Fibroblast of lung (primary cell): ENCODE measurements at regions not wholly inside any gene's neighbourhood (a gene's known extent, or its start where the extent isn't known, plus 50 kb on each side); places are given as distances from the start of the nearest gene placed in this dataset.
"Not testable (repeated sequence)": the region's sequence is repeated elsewhere in the genome, so short reads cannot be mapped to it uniquely, and the experiment has no call there.

ENCODE experiments used
- DNase-seq, 2 donors: peaks; one replicate each; pipeline versions ENCODE4 v3.0.0 to v3.0.0-alpha.2; 2010; ENCODE audit warnings: low read depth in 2 of 2
- H2AFZ ChIP-seq: 2 replicates; pipeline ENCODE4 v1.5.1; 2012; ENCODE audit warnings: low read length, control low read depth, inconsistent platforms
- H3K27ac ChIP-seq: 2 replicates; pipeline ENCODE4 v1.5.1; 2011; ENCODE audit warnings: low read length, control low read depth; ENCODE audit not compliant: insufficient read depth
- H3K27me3 ChIP-seq: 2 replicates; pipeline ENCODE4 v1.5.1; 2011; ENCODE audit warnings: mild to moderate bottlenecking, low read length; ENCODE audit not compliant: control insufficient read depth, insufficient read depth
- H3K36me3 ChIP-seq: 2 replicates; pipeline ENCODE4 v1.5.1; 2011; ENCODE audit warnings: low read length; ENCODE audit not compliant: control insufficient read depth, insufficient read depth
- H3K4me1 ChIP-seq: 2 replicates; pipeline ENCODE4 v1.5.1; 2011; ENCODE audit warnings: low read length; ENCODE audit not compliant: control insufficient read depth, insufficient read depth; ENCODE audit errors: extremely low read depth
- H3K4me2 ChIP-seq: 2 replicates; pipeline ENCODE4 v1.5.1; 2011; ENCODE audit warnings: low read length, control low read depth; ENCODE audit not compliant: insufficient read depth; ENCODE audit errors: extremely low read depth
- H3K4me3 ChIP-seq, 4 experiments: fragments of 200-600 bp in 1 of 4; sonication (generic) in 1 of 4; replicated peaks in 1 of 4; 2 replicates each; pipeline ENCODE4 v1.5.1; 2011 to 2016; ENCODE audit warnings: low read length in 4 of 4, low read depth in 3 of 4, mild to moderate bottlenecking in 3 of 4, control low read depth in 2 of 4, inconsistent platforms in 1 of 4, mixed read lengths in 1 of 4; ENCODE audit not compliant: insufficient read depth in 1 of 4; ENCODE audit errors: control extremely low read depth in 1 of 4
- H3K79me2 ChIP-seq: 2 replicates; pipeline ENCODE4 v1.5.1; 2012; ENCODE audit warnings: mild to moderate bottlenecking, low read length, inconsistent platforms; ENCODE audit not compliant: control insufficient read depth, insufficient read depth
- H3K9ac ChIP-seq: 2 replicates; pipeline ENCODE4 v1.5.1; 2011; ENCODE audit warnings: mild to moderate bottlenecking, low read length, control low read depth; ENCODE audit not compliant: insufficient read depth
- H3K9me3 ChIP-seq: 2 replicates; pipeline ENCODE4 v1.5.1; 2012; ENCODE audit warnings: low read depth, low read length; ENCODE audit not compliant: control insufficient read depth, insufficient read depth
- H4K20me1 ChIP-seq: 2 replicates; pipeline ENCODE4 v1.5.1; 2011; ENCODE audit warnings: low read length; ENCODE audit not compliant: control insufficient read depth, insufficient read depth; ENCODE audit errors: extremely low read depth
- EZH2 ChIP-seq: IDR thresholded peaks from 2 replicates; pipeline ENCODE4 v1.5.1; 2012; ENCODE audit warnings: low read length, control low read depth, mild to moderate bottlenecking; ENCODE audit errors: missing control alignments
- TF ChIP-seq, protein P1 (sequence below), 2 donors: IDR thresholded peaks in 1 of 2; conservative IDR thresholded peaks in 1 of 2; 1 replicate in 1 of 2; 2 replicates in 1 of 2; pipeline ENCODE4 v1.5.1; 2011 to 2012; ENCODE audit warnings: low read length in 2 of 2, control low read depth in 1 of 2, inconsistent platforms in 1 of 2, low read depth in 1 of 2, mild to moderate bottlenecking in 1 of 2

GRCh38 chr11:89612096-89612495 lies 98.0 kb upstream of the TRIM77 start:
- H3K27ac ChIP-seq = no peak overlapping the region
- DNase-seq = no peak
- H3K4me1 ChIP-seq = no peaks in the 10 kb centered on the region
- TF ChIP-seq, protein P1, sequence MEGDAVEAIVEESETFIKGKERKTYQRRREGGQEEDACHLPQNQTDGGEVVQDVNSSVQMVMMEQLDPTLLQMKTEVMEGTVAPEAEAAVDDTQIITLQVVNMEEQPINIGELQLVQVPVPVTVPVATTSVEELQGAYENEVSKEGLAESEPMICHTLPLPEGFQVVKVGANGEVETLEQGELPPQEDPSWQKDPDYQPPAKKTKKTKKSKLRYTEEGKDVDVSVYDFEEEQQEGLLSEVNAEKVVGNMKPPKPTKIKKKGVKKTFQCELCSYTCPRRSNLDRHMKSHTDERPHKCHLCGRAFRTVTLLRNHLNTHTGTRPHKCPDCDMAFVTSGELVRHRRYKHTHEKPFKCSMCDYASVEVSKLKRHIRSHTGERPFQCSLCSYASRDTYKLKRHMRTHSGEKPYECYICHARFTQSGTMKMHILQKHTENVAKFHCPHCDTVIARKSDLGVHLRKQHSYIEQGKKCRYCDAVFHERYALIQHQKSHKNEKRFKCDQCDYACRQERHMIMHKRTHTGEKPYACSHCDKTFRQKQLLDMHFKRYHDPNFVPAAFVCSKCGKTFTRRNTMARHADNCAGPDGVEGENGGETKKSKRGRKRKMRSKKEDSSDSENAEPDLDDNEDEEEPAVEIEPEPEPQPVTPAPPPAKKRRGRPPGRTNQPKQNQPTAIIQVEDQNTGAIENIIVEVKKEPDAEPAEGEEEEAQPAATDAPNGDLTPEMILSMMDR (conservative IDR thresholded peaks at IDR 0.05 in 1 of 2, IDR thresholded peaks at IDR 0.05 in 1 of 2; ENCODE audit: low read depth in 1 of 2, low read length in 2 of 2) = no peak
- TF ChIP-seq EZH2 = no peak
- no peak overlapping the region for H3K4me2 ChIP-seq
- H3K9me3 ChIP-seq = no peaks in the 10 kb centered on the region
- H2AFZ ChIP-seq = peak overlapping the region; percentile 11
- no peaks in the 10 kb centered on the region for H4K20me1 ChIP-seq
- no peaks in the 10 kb centered on the region for H3K27me3 ChIP-seq
- H3K36me3 ChIP-seq = no peaks in the 10 kb centered on the region
- H3K79me2 ChIP-seq = no peaks in the 10 kb centered on the region
- H3K9ac ChIP-seq = no peak overlapping the region
- H3K4me3 ChIP-seq = peak overlapping the region in 2 of 4 experiments; percentile 12 to 35

- H3K4me2 ChIP-seq = no peak overlapping the region
- no peak for TF ChIP-seq EZH2
- H3K4me1 ChIP-seq = no peaks in the 10 kb centered on the region
- DNase-seq = no peak
- H4K20me1 ChIP-seq = no peaks in the 10 kb centered on the region
- no peaks in the 10 kb centered on the region for H3K27me3 ChIP-seq
- H3K9ac ChIP-seq = no peak overlapping the region
- H3K9me3 ChIP-seq = no peaks in the 10 kb centered on the region
- no peaks in the 10 kb centered on the region for H3K36me3 ChIP-seq
- H3K27ac ChIP-seq = no peak overlapping the region
- no peak overlapping the region for H2AFZ ChIP-seq
- H3K4me3 ChIP-seq = no peak overlapping the region
- H3K79me2 ChIP-seq = no peaks in the 10 kb centered on the region
Observed at GRCh38 chr11:89613911-89614310, 96.2 kb upstream of the TRIM77 start.

DNA sequence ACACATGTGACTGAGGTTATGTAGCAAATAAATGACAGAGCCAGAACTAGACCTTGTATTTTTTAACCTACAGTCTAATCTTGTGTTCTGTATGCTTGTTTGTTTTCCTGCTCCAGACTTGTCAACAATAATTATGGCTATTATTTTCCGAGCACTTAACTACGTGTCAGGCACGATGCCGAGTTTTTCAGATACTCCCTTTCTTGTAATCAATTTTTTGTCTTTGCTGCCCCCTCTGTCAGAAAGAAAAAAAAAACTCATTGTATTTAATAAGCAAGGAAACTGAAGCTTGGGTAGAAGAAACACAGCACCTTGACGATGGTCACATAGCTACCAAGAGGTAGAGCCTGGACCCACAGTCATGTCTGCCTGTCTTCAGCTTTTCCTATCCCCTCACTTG lies 95.7 kb upstream of the TRIM77 start:
- H3K4me2 ChIP-seq, H2AFZ ChIP-seq, H3K79me2 ChIP-seq, H3K4me3 ChIP-seq, H3K36me3 ChIP-seq, H3K4me1 ChIP-seq, H3K9me3 ChIP-seq, H4K20me1 ChIP-seq, H3K27me3 ChIP-seq, H3K27ac ChIP-seq, H3K9ac ChIP-seq: not testable (repeated sequence)
- TF ChIP-seq, protein P1 (conservative IDR thresholded peaks at IDR 0.05 in 1 of 2, IDR thresholded peaks at IDR 0.05 in 1 of 2; ENCODE audit: low read depth in 1 of 2, low read length in 2 of 2) = peak in 1 of 2 donors; percentile 15
- peak; percentile 17 to 28 for DNase-seq

DNA sequence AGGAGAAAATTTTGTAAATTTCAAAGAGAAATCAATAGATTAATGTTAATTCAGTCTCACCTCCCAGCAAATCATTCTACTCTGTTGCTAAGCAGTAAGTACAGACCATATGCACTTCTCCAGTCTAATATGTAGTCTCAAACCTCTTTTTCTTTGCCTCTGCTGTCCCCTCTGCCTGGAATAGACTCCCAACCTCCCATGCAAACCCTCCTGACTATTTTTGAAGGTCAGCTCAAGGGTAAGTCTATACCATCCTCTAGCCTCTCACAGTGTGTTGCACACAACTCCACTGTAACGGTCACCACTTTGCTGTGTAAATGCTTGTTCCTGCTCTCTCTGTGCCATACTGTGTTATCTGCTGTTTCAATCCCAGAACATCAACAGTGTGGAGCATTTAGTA lies 94.5 kb upstream of the TRIM77 start:
- H2AFZ ChIP-seq, H3K27me3 ChIP-seq, H3K27ac ChIP-seq, H3K4me3 ChIP-seq, H3K4me1 ChIP-seq, H3K9ac ChIP-seq, H3K36me3 ChIP-seq, H4K20me1 ChIP-seq, H3K9me3 ChIP-seq, H3K79me2 ChIP-seq, DNase-seq, H3K4me2 ChIP-seq: not testable (repeated sequence)

- not testable (repeated sequence) for H3K9ac ChIP-seq, H3K4me3 ChIP-seq, H3K9me3 ChIP-seq, H3K4me1 ChIP-seq, H3K4me2 ChIP-seq, H3K79me2 ChIP-seq, H2AFZ ChIP-seq, H3K27me3 ChIP-seq, H3K36me3 ChIP-seq, H4K20me1 ChIP-seq, H3K27ac ChIP-seq
- DNase-seq = peak in 1 of 2 donors; percentile 54
Observed at GRCh38 chr11:89616161-89616560, 93.9 kb upstream of the TRIM77 start.
